HepG2 (cell line): ENCODE measurements at regions not wholly inside any gene's neighbourhood (a gene's known extent, or its start where the extent isn't known, plus 50 kb on each side); places are given as distances from the start of the nearest gene placed in this dataset.

Experiments
- ATAC-seq: fragments of 200-7000 bp; cut with Tn5 transposase; 3 replicates; pipeline ENCODE4 v1.9.1; 2020; ENCODE audit warnings: mild to moderate bottlenecking, moderate library complexity
- BruUV-seq: library from RNA; stranded (reverse); fragments of 400-500 nt; replicated peaks from 2 replicates; lab custom pipeline; 2021; lab: Mats Ljungman, UMichigan
- CTCF ChIA-PET: fragments of 300-600 bp; formaldehyde crosslinking; extraction: SDS; loops from one replicate; lab custom pipeline; 2021; ENCODE audit warnings: low total read pairs, inconsistent platforms, low intra/inter-chr PET ratio; lab: Yijun Ruan, JAX
- POLR2A ChIA-PET: fragments of 350-600 bp; sonication (Branson Sonifier 250); formaldehyde crosslinking; loops from one replicate; lab custom pipeline; 2020; ENCODE audit warnings: antibody characterized with exemption, inconsistent platforms; lab: Yijun Ruan, JAX
- DNase-seq: peaks from one replicate; pipeline ENCODE4 v3.0.0-alpha.2; 2015; ENCODE audit warnings: low spot score
- FAIRE-seq: peaks from 3 replicates; lab custom pipeline; 2011; peaks lifted over from hg19 to GRCh38; lab: Jason Lieb, UNC
- H2AFZ ChIP-seq: one replicate; pipeline ENCODE4 v1.6.1; 2011; ENCODE audit warnings: low read length, inconsistent platforms
- H3K27ac ChIP-seq: fragments of 300-600 bp; 3 replicates; pipeline ENCODE4 v1.8.0; 2011; ENCODE audit warnings: mixed run types, mild to moderate bottlenecking, mixed read lengths, low read length, inconsistent platforms; ENCODE audit not compliant: insufficient read depth; ENCODE audit errors: extremely low read length
- H3K27me3 ChIP-seq, 2 experiments: fragments of 200-600 bp in 1 of 2; 2 replicates in 1 of 2; 3 replicates in 1 of 2; pipeline versions ENCODE4 v1.6.0 to v1.8.0; 2011; ENCODE audit warnings: low read length in 2 of 2, mild to moderate bottlenecking in 2 of 2, moderate library complexity in 2 of 2, inconsistent platforms in 1 of 2; ENCODE audit not compliant: insufficient read depth in 2 of 2, control insufficient read depth in 1 of 2
- H3K36me3 ChIP-seq, 2 experiments: fragments of 200-600 bp in 1 of 2; replicated peaks in 1 of 2; 2 replicates in 1 of 2; 3 replicates in 1 of 2; pipeline versions ENCODE4 v1.5.1 to v1.8.0; 2011; ENCODE audit warnings: low read length in 2 of 2, inconsistent platforms in 1 of 2; ENCODE audit not compliant: insufficient read depth in 2 of 2, control insufficient read depth in 1 of 2
- H3K4me1 ChIP-seq: 2 replicates; pipeline ENCODE4 v1.5.1; 2012; ENCODE audit warnings: low read length, inconsistent platforms; ENCODE audit not compliant: insufficient read depth
- H3K4me2 ChIP-seq: 2 replicates; pipeline ENCODE4 v1.6.0; 2011; ENCODE audit warnings: low read depth, low read length, inconsistent platforms
- H3K4me3 ChIP-seq, 3 experiments: fragments of 200-600 bp in 1 of 3; sonication (generic), shearing (Covaris generic) in 1 of 3; replicated peaks in 1 of 3; 2 replicates each; pipeline ENCODE4 v1.5.1; 2011 to 2016; ENCODE audit warnings: low read length in 3 of 3, inconsistent platforms in 2 of 3, low read depth in 2 of 3, mild to moderate bottlenecking in 2 of 3, control low read depth in 1 of 3, mixed read lengths in 1 of 3; ENCODE audit not compliant: insufficient read depth in 1 of 3
- H3K79me2 ChIP-seq: one replicate; pipeline ENCODE4 v1.6.1; 2011; ENCODE audit warnings: low read length, inconsistent platforms; ENCODE audit not compliant: insufficient read depth
- H3K9ac ChIP-seq: 2 replicates; pipeline ENCODE4 v1.6.0; 2011; ENCODE audit warnings: mild to moderate bottlenecking, low read depth, low read length, inconsistent platforms; ENCODE audit not compliant: insufficient read depth
- H3K9me3 ChIP-seq: 2 replicates; pipeline ENCODE4 v1.5.1; 2012; ENCODE audit warnings: mild to moderate bottlenecking, low read length
- H4K20me1 ChIP-seq: 2 replicates; pipeline ENCODE4 v1.6.0; 2011; ENCODE audit warnings: inconsistent platforms, mild to moderate bottlenecking, low read length, moderate library complexity; ENCODE audit not compliant: insufficient read depth
- AFF4 ChIP-seq: sonication (generic); formaldehyde crosslinking; IDR thresholded peaks from 2 replicates; pipeline ENCODE4 v1.4.0; 2020; ENCODE audit warnings: missing genetic modification reagents
- CHCHD3 ChIP-seq: sonication (generic); formaldehyde crosslinking; IDR thresholded peaks from 2 replicates; pipeline ENCODE4 v1.8.0; 2022; ENCODE audit warnings: mild to moderate bottlenecking, missing genetic modification reagents, moderate library complexity
- GTF3A ChIP-seq: sonication (generic); formaldehyde crosslinking; conservative IDR thresholded peaks from 2 replicates; pipeline ENCODE4 v1.4.0; 2020; ENCODE audit warnings: mild to moderate bottlenecking, missing genetic modification reagents
- LBX2 ChIP-seq: sonication (generic); formaldehyde crosslinking; IDR thresholded peaks from 2 replicates; pipeline ENCODE4 v1.5.0; 2020; ENCODE audit warnings: missing genetic modification reagents, mild to moderate bottlenecking, borderline replicate concordance
- MAFK ChIP-seq, 2 experiments: IDR thresholded peaks in 1 of 2; conservative IDR thresholded peaks in 1 of 2; 2 replicates each; pipeline ENCODE4 v1.6.1; 2011; ENCODE audit warnings: improper control_type of control experiment in 2 of 2, low read length in 2 of 2
- PAXIP1 ChIP-seq: sonication (generic); formaldehyde crosslinking; conservative IDR thresholded peaks from 2 replicates; pipeline ENCODE4 v1.4.0; 2020; ENCODE audit warnings: mild to moderate bottlenecking, missing genetic modification reagents, moderate library complexity
- SMAD3 ChIP-seq: sonication (generic); formaldehyde crosslinking; IDR thresholded peaks from 2 replicates; pipeline ENCODE4 v1.4.0; 2020; ENCODE audit warnings: missing genetic modification reagents
- TFE3 ChIP-seq: IDR thresholded peaks from 2 replicates; pipeline ENCODE4 v1.6.1; 2016
- ZBTB2 ChIP-seq: sonication (generic); formaldehyde crosslinking; IDR thresholded peaks from 2 replicates; pipeline ENCODE4 v1.8.0; 2022; ENCODE audit warnings: low read depth, missing genetic modification reagents
- in situ Hi-C: cut with HindIII; loops from 2 replicates; pipeline ENCODE4 v1.10.0; 2017; ENCODE audit warnings: low pct_unique_long_range_greater_than_20kb; ENCODE audit not compliant: extremely low pct_ligation_motif_present
- intact Hi-C: fragments of 100-400 bp; cut with micrococcal nuclease; formaldehyde crosslinking; loops from one replicate; pipeline ENCODE4 v1.10.0; 2022; ENCODE audit not compliant: unreplicated experiment

DNA sequence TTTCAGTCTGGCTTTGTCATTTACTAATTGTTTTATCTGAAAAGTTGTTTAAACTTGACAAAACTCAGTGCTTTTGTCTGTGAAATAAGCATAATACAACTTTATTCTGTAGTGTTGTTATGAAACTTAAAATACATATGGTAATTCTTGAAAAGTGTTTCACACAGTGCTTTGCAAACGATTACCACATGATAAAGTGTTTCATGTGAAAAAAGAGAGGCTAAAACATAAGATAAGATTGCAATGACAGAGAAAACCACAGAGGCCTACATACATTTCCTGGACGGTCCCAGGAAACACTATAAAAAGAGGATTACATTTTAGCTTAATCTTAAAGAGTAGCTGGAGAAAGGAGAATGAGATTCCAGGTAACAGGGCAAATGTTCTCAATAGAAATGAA, 1934.6 kb upstream of the LRRTM1 start (continued):
- no peak for TF ChIP-seq PAXIP1 (CRISPR knock-in tag)

GRCh38 chr2:82237994-82238662, 1933.6 kb upstream of the LRRTM1 start:
- POLR2A ChIA-PET = no interaction called here
- FAIRE-seq (no peak), ATAC-seq (no peak), DNase-seq (no peak)
- in situ Hi-C loops = no loop called here
- H3K4me2 ChIP-seq = no peak overlapping the region
- TF ChIP-seq GTF3A (CRISPR knock-in tag) = no peak
- TF ChIP-seq SMAD3 (CRISPR knock-in tag) = no peak
- no peak for TF ChIP-seq LBX2 (CRISPR knock-in tag)
- no peak for TF ChIP-seq ZBTB2
- TF ChIP-seq TFE3 (CRISPR knock-in tag) = no peak
- no peak for TF ChIP-seq MAFK (conservative IDR thresholded peaks at IDR 0.05 in 1 of 2, IDR thresholded peaks at IDR 0.05 in 1 of 2; ENCODE audit: low read length in 2 of 2)
- no peak for TF ChIP-seq CHCHD3 (CRISPR knock-in tag)
- no peak for TF ChIP-seq AFF4 (CRISPR knock-in tag)
- TF ChIP-seq, all 625 proteins: peak for 0
- Histone ChIP-seq H3K36me3 (no peaks in the 10 kb centered on the region), H4K20me1 (no peaks in the 10 kb centered on the region), H3K27me3 (no peaks in the 10 kb centered on the region), H3K27ac (no peak overlapping the region), H3K9ac (no peak overlapping the region), H2AFZ (no peak overlapping the region), H3K4me3 (no peak overlapping the region), H3K4me1 (no peaks in the 10 kb centered on the region), H3K79me2 (no peaks in the 10 kb centered on the region), H3K9me3 (peaks cover 70% of the 10 kb centered on the region)
- CTCF ChIA-PET = no interaction called here
- no TSS peak for BruUV-seq
- intact Hi-C loops = no loop called here
